ENCODE measurements at regions not wholly inside any gene's neighbourhood (a gene's known extent, or its start where the extent isn't known, plus 50 kb on each side); places are given as distances from the start of the nearest gene placed in this dataset.

GRCh38 chr11:26264266-26264665 is 67.7 kb upstream of the ANO3 start:
- H3K27me3 Mint-ChIP-seq = no peaks in the 10 kb centered on the region
- H3K27ac Mint-ChIP-seq = no peak overlapping the region
- H3K4me3 Mint-ChIP-seq = no peak overlapping the region
- DNase-seq = no peak
- H3K9me3 Mint-ChIP-seq = no peaks in the 10 kb centered on the region
- no peaks in the 10 kb centered on the region for H3K4me1 Mint-ChIP-seq
- no peaks in the 10 kb centered on the region for H3K36me3 Mint-ChIP-seq

GRCh38 chr11:26268980-26269660 is 62.8 kb upstream of the ANO3 start:
- Mint-ChIP-seq H3K27me3 (no peaks in the 10 kb centered on the region), H3K27ac (no peak overlapping the region), H3K36me3 (no peaks in the 10 kb centered on the region), H3K4me1 (no peaks in the 10 kb centered on the region), H3K9me3 (no peaks in the 10 kb centered on the region), H3K4me3 (no peak overlapping the region)
- no peak for DNase-seq

DNA sequence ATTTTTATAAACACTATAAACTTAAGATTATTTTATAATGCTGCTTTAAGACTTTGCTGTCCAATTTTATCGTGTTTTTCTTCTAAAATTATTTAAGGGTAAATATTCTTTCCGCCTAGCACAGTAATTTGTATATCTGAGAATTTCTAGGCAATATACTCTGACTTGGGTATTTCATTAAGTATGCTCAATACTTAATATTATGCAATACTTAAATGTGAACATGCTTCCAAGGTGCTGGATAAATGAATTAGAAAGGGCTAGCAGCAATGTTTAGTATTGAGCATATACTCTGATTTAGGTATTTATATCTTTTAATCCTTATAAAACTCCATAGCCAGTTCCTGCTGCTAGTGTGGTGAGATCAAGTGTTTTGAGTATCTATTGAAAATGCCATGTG is 60.3 kb upstream of the ANO3 start:
- no peaks in the 10 kb centered on the region for H3K4me1 Mint-ChIP-seq
- H3K27ac Mint-ChIP-seq = no peak overlapping the region
- no peak for DNase-seq
- H3K4me3 Mint-ChIP-seq = no peak overlapping the region
- H3K27me3 Mint-ChIP-seq = peaks cover 2% of the 10 kb centered on the region
- no peaks in the 10 kb centered on the region for H3K9me3 Mint-ChIP-seq
- H3K36me3 Mint-ChIP-seq = no peaks in the 10 kb centered on the region

DNA sequence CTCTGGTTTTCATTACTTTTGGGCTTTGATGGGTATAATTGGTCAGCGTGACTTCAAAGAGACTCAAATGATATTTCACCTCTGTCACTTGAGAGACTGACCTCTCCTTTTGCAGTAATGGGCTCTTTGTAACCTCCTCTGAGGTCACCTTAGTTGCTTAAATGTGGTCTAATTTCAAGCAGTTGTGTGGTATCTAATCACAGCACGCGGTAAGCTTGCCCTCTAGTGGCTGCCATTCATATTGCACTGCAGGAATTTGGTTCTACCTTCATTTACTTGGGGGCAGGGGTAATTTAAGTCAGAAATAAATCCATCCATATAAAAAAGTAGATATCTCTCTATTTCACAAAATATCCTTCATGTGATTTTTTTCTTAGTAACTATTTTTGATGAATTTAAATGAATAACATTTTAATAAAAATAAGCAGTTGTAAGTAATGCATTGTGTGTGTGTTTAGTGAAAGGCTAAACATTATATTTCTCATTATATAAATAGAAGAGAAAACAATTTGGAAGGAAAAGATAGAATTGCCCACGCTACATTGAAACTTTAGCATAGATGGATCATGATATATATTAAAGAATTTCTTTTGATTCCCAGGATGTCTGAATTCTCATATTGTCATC is 55.0 kb upstream of the ANO3 start:
- Mint-ChIP-seq H3K36me3 (no peaks in the 10 kb centered on the region), H3K4me1 (no peaks in the 10 kb centered on the region), H3K9me3 (no peaks in the 10 kb centered on the region)

DNA sequence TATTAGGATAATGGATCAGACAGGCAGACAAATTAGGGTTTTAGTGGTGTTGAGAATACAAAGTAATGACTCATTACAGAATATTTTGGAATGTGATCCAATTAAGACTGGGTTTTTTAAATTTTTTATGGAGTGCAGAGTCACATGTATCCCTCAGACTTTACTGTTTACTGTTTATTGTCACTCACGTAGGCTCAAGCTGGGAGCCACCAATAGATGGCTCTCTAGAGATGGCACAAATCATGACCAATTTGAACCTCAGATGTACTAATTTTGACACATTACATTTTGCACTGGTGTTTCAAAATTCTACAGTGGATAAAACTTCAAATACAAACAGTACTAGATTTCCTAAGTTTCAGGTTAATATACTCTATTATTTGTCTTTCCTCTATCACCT is 53.6 kb upstream of the ANO3 start:
- Mint-ChIP-seq H3K27ac (no peak overlapping the region), H3K4me3 (no peak overlapping the region), H3K27me3 (peaks cover 11% of the 10 kb centered on the region), H3K36me3 (no peaks in the 10 kb centered on the region), H3K4me1 (no peaks in the 10 kb centered on the region), H3K9me3 (no peaks in the 10 kb centered on the region)
- DNase-seq = no peak

More for the DNA sequence above, 55.0 kb upstream of the ANO3 start:
- DNase-seq = peak; percentile 22
- Mint-ChIP-seq H3K27me3 (peaks cover 8% of the 10 kb centered on the region), H3K27ac (no peak overlapping the region), H3K4me3 (no peak overlapping the region)
